OCI-M1 (cell line): ENCODE measurements at regions not wholly inside any gene's neighbourhood (a gene's known extent, or its start where the extent isn't known, plus 50 kb on each side); places are given as distances from the start of the nearest gene placed in this dataset.

Source experiments
- DNase-seq: peaks from one replicate; lab custom pipeline; 2025; lab: John Stamatoyannopoulos, UW

DNA sequence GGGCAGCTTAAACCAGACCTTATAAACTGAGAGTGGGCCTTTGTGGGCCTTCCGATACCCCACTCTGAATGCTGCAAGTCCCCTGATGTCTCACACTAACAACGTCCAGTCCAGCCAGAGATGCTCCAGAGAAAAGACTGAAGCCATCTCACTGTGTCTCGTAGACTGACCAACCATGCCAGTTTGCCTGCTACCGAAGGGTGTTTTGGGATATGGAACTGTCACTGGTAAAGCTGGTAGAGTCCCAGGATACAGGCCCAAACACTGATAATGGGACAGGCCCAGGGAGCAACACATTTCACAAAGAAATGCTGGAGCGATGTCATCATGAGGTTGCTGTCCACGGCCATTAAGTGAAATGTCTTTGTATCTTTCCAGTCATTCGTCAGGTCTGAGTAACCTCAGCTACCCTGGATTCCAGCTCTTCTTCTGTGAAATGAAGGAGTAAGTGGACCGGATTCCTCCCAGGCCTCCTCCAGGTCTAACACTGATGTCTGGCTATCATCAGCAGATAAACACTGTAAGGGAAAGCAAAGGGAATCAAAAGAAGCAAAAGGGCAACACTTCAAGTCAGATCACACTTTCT lies 81.6 kb downstream of the SLC5A7 start:
- no peak for DNase-seq

DNA sequence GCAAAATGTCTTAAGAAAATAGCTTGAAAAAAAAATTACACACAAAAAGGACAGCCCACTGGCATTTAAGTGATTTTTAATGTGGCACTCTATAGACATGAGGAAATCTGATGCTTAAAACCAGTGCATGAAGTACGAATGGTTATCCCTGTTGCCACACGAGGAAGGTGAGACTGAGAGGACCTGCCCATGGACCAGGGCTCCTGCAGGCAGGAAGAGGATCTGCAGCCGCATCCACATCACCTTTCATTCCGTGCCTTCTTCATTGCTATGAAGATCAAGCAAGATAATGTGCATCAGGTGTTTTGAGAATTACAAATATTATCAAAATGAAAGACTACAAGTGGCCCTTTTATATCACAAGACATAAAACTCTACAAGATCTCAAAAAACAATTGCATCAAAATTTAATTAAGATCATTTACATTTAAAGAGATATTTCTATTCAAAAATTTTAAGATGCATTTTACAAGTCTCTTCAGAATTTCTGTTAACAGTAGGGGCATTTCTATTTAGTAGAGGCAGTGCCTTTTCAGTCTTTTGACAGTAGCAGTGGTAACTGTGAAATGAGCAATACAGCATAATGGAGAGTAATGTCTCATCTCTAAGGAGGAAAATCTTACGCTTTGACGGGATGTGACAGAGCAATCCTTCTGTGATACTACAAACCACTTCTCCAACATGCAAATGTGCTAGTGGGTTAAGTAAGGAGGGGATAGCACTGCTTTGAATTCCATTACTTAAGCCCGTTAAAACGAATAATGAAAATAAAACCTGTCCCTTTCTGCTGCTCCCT lies 83.4 kb downstream of the SLC5A7 start:
- DNase-seq = no peak

DNA sequence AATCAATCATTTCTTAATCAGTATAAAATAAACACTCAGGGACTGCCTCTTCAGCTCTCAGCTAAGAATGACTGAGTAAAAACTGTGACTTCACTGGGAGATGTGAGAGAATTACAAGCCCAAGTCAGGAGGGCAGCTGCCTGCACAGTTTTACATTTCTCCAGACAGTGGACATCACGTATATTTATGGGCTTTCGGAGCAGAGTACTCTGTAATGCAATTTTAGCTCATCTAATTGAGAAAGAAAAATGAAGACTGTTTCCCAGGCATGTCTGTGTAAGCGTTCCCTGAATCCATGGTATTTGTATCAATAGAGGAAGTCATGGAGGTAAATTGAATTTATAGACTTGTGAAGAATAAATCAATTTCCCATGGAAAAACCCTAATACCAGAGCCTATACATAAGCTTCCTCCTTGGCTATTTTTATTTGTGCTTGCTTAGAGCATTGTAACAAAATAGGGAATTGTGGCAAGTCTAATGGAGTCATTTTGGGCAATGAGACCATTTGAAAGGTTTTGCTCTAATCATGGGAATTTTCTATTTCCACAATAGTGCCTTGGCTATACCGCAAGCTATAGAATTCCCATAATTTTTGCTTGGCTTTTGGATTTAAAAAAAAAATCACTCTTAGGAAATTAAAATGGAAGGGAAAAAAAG lies 87.2 kb downstream of the SLC5A7 start:
- DNase-seq = no peak

DNA sequence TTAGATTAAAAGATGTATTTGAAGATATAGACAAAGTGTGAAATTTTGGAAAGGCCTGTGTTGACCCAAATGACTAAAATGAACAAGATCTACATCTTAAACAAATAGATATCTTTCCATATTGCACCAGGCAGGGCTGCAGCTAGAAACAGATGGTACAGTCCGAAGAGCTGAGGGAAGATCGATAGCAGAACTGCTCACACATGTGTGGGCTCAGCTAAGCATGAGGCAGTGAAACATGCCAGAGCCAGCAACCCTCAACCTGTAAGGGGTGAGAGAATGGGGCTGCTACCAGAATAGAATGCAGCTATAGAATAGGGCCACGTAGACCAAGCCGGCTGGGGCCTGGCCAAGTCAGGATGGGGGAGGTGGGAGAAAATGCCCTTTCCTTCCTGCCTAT lies 87.8 kb downstream of the SLC5A7 start:
- DNase-seq = no peak

DNA sequence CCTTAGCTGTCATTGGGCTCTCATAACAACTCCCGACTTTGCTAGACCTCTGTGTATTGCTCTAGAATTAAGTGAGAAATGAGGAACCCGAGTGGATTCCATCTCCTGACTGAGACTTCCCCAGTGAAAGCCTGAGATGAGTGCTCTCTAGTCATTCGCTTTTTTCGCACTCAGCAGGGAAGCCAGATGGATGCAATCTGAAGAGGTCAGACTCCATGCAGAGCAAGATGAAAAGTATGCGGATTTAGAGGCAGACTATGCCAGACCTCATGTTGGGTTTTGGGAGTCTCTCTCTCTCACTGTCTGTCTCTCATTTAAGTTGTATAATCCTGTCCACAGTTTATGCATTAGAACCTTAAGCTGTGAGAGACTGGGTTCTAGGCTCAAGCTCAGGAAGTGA lies 88.6 kb downstream of the SLC5A7 start:
- DNase-seq = no peak

DNA sequence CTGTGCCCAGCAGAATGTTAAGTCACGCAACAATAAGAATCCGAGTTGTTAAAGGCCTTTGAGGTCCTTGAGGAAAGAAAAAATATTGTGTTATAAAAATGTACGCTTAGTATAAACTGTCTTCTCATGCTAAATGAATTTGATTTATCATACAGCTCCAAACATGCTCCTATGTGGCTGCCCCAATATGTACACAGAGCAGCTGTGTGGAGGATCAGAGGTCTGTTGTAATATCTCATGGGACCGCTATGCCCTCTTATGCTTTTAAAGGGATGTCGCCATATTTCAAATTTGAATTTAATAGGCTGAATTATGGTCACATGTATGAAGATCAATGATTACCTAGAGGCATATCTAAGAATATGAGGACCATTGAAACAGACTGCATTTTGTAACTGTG lies 90.2 kb downstream of the SLC5A7 start:
- no peak for DNase-seq

DNA sequence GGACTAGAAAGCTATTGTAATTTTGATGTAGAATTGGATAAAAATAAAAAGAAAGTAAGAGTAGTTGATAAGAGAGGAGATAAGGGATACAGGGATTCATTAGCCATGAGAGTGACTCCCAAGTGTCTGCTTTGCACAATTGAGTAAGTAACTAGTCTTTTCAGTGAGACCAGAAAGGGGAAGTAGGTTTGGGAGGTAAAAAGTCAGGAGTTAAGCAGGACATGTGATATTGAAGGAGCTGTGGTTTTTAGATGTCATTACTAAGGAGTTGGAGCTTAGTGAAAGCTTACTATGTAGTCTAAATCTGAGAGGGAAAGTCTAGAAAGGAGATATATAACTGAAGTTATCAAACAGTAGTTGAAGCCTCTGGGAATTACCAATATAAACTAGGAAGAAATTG lies 93.4 kb downstream of the SLC5A7 start:
- DNase-seq = peak; percentile 52

DNA sequence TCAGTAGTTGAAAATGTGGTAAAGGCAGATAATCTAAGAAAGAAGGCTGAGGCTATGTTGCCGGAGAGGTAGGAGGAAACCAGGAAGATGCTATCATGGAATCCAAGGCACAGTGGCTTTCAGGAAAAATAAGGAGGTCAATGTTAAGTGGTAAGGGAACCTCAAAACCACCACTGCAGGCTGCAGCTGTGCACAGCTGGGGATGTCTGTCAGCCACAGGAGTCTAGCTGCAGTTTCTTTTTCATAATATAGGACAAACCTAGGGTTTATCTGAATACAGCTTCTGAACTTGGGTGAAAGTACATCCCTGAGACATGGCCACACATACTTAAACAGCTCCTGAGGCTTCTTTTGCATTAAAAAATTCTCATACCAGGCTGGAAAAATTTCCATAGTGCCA lies 93.9 kb downstream of the SLC5A7 start:
- no peak for DNase-seq

DNA sequence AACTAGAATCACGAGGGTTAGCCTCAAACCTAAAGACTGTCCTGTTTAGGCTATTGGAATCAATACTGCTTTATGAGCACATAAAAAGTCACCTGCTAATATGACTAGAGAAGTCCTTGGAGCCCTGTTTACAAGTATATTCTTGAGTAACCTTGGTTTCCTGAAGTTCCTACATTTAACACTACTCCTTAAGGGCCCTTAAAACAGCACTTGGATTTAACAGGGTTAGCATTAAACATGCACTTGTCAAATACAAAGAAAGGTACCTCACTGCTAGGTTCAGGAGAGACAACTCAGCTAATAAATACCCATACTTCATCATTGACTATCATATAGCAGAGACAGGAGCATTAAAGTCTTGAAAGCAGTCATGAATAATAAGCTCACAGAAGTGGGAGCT lies 96.7 kb downstream of the SLC5A7 start:
- no peak for DNase-seq

DNA sequence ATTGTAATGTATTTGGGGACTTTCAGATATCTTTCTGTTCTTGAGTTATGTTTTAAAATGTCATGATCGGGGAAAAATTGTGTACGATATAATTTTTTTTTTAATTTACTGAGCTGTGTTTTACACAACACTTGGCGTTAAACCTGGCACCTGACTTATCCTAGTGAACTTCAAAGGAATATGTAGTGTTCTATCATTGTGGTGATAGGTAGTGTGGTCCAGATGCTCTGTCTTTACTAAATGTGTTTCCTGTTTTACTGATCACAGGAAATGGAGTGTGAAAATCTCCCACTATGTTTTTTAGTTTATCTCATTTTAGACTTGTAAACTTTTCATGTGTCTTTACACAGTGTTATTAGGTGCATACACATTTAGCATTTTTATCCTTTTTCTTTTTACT lies 98.0 kb downstream of the SLC5A7 start:
- no peak for DNase-seq

DNA sequence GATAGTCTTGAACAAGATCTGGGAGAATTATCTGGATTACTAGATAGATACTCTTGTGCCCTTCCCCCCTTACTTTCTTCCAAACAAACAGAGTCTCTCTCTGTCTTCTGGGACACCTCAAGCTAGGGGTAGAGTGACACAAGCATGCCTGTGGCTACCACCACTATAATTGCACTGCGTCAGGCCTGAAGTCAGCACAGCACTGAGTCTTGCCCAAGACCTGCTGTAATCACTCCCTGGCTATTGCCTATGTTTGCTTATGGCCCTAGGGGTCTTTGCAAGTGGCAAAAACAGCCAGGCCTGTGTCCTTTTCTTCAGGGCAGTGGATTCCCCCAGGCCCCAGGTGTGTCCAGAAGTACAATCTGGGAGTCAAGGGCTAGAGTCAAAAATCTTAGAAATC lies 106.6 kb downstream of the SLC5A7 start:
- DNase-seq = no peak

DNA sequence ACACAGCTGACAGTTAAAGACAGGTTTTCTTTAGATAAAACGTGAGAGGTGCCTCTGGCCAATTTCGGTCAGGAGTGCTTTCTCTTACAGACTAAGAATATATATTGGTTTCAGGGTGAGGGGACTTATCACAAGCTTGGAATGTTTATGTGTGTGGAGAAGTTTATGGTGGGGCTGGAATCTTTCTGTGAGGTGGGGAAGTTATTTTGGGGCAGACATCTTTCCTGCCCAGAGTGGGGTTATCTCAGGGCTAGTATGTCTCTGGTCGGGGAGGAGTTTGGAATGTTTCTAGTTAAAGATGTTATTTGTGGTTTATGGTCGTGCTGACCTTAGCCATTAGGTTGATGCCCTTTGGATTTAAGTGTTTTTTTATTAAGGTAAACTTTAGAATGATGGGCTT lies 115.2 kb downstream of the SLC5A7 start:
- DNase-seq = no peak

DNA sequence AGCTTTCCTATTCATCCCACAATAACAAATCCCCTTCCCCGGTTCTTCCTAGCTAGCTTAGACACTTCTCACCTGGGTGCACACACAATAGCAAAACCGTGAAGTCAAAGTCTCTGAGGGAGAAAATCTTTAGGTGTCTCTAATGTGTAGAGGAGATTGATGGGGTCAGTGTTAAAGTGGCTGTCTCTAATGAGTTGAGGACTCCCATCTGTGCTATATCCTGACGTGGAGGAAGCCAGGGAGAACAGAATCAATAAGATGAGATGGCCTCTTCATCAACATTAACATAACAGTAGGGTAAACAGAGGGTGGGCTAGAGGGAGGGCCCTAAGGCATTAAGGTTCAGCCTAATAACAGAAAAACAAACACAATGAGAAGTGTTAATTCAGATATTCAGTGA lies 120.4 kb downstream of the SLC5A7 start:
- DNase-seq = no peak

DNA sequence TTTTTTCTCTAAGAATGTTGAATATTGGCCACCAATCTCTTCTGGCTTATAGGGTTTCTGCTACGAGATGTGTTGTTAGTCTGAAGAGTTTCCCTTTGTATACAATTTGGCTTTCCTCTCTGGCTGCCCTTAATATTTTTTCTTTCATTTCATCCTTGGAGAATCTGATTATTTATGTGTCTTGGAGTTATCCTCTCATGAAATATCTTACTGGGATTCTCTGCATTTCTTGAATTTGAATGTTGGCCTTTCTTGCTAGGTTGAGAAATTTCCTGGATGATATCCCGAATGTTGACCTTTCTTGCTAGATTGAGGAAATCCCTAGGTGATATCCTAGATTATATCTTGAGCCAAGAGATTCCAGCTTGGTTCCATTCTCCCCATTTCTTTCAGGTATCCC lies 125.6 kb downstream of the SLC5A7 start:
- no peak for DNase-seq

DNA sequence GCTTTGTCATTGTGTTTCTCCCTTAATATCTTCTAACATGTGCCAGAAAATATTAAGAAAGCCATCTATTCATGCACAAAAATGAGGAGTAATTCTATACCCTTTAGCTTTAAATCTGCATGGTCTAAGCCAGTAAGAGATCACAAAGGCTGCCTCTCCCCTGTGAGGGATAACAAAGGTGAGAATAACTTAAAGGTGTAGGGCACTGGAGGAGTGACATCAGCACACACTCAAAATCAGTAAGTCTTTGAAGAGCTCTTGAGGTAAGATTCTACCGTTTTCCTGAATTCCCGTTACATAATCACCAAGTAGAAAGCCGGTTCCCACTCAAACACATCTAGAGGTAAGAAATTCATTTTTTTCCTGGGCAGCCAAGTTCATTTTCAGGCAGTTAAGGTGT lies 123.9 kb upstream of the SULT1C3 start:
- no peak for DNase-seq

DNA sequence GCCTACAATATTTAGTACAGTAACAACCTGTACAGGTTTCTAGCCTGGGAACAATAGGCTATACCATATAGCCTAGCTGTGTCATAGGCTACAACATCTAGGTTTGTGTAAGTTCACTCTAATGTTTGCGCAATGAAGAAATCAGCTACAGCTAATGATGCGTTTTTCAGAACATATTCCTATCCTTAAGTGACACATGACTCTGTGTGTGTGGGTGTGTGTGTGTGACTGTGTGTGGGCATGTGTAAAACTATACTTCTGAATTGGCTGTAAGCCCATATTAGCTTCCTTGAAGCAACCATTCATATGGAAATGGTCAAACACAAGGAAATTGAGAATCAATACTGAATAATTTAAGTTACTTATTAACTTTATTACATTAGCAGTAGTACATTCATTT lies 120.8 kb upstream of the SULT1C3 start:
- no peak for DNase-seq

DNA sequence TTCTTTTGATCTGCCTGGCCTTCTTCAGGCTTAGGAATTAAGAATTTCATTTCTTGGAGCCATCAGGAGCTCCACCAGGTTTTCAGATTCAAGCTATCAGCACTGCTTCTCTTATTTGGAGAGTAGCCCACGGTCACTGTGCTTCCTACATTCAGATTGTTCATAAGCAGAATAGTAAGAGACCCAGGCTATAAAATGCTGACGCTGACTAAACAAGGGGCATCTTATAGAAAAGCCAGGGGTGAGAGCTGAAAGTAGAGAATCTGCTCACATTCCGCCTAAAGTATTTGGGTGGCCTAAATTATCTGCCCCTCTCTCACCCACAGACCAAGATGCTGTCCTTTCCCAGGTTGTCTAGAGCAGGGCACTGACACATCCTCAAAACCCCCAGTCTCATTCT lies 120.3 kb upstream of the SULT1C3 start:
- DNase-seq = no peak

DNA sequence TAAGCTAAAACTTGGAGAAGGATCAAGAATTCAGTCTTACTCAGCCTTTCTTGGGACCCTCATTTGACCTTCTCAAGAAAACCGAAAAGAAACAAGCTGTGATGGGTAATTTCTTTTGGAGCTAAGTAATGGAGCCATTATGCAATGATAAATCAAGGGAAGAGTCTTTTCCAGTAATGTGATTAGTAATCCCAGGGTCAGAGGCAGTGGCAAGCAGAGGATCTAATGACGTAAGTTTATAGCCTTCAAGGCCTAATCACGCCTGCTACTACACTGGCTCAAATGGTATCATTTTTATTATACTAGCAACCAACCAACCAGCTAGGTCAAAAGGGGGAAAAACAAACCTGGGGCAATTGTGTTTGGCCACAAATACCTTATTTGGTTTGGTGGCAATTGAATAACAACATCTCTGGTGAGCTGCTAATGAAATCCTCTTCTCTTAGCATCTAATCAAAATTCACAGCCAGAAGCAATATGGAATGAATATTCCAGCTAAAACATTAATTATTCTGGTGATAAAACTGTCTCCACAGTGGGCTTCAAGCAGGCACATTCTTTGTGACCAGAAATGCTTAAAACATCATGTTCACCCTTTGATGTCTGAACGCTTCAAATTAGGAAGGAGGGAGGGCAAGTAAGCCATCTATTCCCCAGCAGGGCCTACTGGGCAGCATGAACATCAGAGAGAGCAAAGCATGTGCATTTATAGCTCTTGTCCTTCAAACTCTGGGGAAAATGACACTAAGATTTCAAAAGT lies 114.9 kb upstream of the SULT1C3 start:
- no peak for DNase-seq

DNA sequence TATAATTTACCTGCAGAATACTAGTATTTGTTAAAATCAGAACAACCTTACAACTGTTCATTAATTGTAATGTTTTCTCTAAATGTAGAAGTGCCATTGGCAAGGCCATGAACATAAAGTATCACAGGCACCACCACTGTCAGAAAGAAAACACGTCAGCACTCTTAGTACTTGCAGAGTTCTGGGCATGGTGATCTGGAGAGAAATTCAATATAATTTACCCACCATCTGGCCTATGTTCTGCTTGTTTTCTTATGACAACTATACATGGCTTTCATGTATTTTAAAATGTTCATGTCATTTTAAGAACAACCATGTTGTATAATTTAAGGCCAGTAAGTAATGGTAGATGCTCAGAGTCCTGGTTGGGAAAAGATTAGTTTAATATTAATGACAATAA lies 114.2 kb upstream of the SULT1C3 start:
- DNase-seq = no peak

DNA sequence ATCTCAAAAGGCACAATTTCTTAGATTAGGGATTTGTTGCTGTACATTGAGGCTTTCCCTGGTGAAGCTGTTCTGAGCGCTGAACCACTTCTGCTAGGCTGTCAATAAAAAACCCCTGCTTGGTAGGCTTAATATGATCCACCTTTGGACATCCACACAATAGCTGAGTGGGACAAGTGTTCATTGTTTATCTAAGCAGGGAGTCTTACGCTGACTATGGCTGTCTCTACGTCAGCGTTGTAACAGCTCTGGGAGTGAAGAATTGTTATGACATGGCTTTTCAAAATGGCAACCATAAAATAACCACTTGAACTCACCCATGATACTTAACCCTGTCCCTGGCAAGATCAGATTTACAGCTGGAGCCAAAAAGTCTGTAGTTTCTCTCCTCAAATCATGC lies 111.5 kb upstream of the SULT1C3 start:
- no peak for DNase-seq

DNA sequence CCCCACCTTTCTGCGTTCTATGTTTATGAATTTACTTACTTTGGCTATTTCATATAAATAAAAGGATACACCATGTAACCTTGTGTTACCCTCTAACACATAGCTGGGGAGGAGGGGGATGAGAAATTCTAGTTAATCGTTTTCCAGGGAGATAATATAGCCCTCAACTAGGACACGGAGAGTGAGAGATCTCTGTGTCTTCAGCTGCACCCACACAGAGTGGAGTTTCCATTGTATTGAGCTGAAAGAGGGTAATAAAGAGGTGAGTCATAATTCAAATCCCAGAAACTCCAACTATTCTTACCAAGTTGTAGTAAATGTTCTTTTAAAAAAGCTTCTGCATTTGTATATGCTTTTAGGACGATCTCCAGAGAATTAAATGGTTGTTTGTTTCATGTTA lies 110.1 kb upstream of the SULT1C3 start:
- DNase-seq = no peak

DNA sequence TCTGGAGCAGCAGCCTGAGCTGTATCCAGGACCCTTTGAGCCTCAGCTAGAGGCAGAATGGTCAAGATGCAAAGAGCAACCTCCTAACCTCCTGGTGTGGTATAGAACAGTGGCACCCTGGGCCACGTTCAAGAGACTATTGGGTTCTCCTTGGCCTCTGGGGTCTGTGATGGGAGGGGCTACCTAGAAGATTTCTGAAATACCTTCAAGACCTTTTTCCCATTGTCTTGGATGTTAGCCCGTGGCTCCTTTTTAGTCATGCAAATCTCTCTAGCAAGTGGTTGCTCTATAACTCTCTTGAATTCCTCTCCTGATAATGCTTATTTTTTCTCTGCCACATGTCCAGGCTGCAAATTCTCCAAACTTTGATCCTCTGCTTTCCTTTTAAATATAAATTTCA lies 106.3 kb upstream of the SULT1C3 start:
- DNase-seq = no peak

DNA sequence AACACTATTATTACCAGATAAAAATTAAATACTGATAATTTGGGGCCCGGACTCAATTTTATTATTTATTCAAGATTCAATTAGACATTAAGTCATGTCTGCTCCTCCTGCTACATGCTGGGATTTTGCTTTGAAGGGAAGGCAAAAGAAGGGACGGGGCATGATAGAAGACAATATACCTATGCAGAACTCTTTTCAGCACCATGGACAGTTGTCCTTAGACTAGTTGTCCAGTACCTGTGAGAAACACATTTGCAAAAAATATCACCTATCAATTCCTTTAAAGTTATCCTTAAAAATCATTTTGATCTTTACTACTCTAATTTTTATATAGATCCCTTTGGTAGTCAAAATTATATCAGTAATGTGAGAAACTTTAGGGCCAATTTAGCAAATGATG lies 100.2 kb upstream of the SULT1C3 start:
- peak; percentile 42 for DNase-seq
